ENCODE measurements at regions not wholly inside any gene's neighbourhood (a gene's known extent, or its start where the extent isn't known, plus 50 kb on each side); places are given as distances from the start of the nearest gene placed in this dataset.
"Not testable (repeated sequence)": the region's sequence is repeated elsewhere in the genome, so short reads cannot be mapped to it uniquely, and the experiment has no call there.

- DNase-seq, result not testable (repeated sequence)
Observed at GRCh38 chr10:91005276-91005675, 84.4 kb upstream of the ANKRD1 start.

GRCh38 chr10:91006001-91006751 lies 85.3 kb upstream of the ANKRD1 start:
- DNase-seq, result peak; percentile 59

GRCh38 chr10:91006752-91007346 lies 86.0 kb upstream of the ANKRD1 start:
- peak; percentile 3 for DNase-seq

- DNase-seq, result no peak
Observed at GRCh38 chr10:91007655-91008054, 86.8 kb upstream of the ANKRD1 start.

- no peak for DNase-seq
Observed at GRCh38 chr10:91009121-91009520, 88.2 kb upstream of the ANKRD1 start.

GRCh38 chr10:91010952-91011351 lies 90.1 kb upstream of the ANKRD1 start:
- DNase-seq, result no peak

- DNase-seq, result no peak
Observed at GRCh38 chr10:91012502-91012901, 91.6 kb upstream of the ANKRD1 start.

GRCh38 chr10:91013985-91014384 lies 93.1 kb upstream of the ANKRD1 start:
- DNase-seq, result no peak

GRCh38 chr10:91017198-91017597 lies 96.3 kb upstream of the ANKRD1 start:
- no peak for DNase-seq

GRCh38 chr10:91021901-91022300 lies 101.0 kb upstream of the ANKRD1 start:
- no peak for DNase-seq

GRCh38 chr10:91022390-91022789 lies 101.5 kb upstream of the ANKRD1 start:
- no peak for DNase-seq

- DNase-seq, result no peak
Observed at GRCh38 chr10:91022924-91023699, 102.2 kb upstream of the ANKRD1 start.

- no peak for DNase-seq
Observed at GRCh38 chr10:91023700-91024398, 103.0 kb upstream of the ANKRD1 start.

GRCh38 chr10:91024541-91024940 lies 103.7 kb upstream of the ANKRD1 start:
- DNase-seq, result no peak

- no peak for DNase-seq
Observed at GRCh38 chr10:91032611-91033206, 111.8 kb upstream of the ANKRD1 start.

- DNase-seq, result no peak
Observed at GRCh38 chr10:91033324-91033950, 112.5 kb upstream of the ANKRD1 start.

GRCh38 chr10:91034042-91034441 lies 113.2 kb upstream of the ANKRD1 start:
- peak; percentile 69 for DNase-seq

- DNase-seq, result no peak
Observed at GRCh38 chr10:91034494-91035159, 113.7 kb upstream of the ANKRD1 start.

- no peak for DNase-seq
Observed at GRCh38 chr10:91035650-91036292, 114.9 kb upstream of the ANKRD1 start.

- no peak for DNase-seq
Observed at GRCh38 chr10:91036807-91037411, 116.0 kb upstream of the ANKRD1 start.

GRCh38 chr10:91038971-91039370 lies 118.1 kb upstream of the ANKRD1 start:
- no peak for DNase-seq
